Thymus (tissue), 11 donors: ENCODE measurements at regions not wholly inside any gene's neighbourhood (a gene's known extent, or its start where the extent isn't known, plus 50 kb on each side); places are given as distances from the start of the nearest gene placed in this dataset.

Experiments
- DNase-seq, 9 donors: peaks; one replicate each; pipeline ENCODE4 v3.0.0-alpha.2; 2013; ENCODE audit warnings: low spot score in 9 of 9, low read depth in 6 of 9, missing footprints in 1 of 9
- H3K27ac ChIP-seq, 2 donors: one replicate each; pipeline ENCODE4 v1.5.1; 2013; ENCODE audit warnings: control low read depth in 1 of 2, low read depth in 1 of 2, low read length in 1 of 2, mild to moderate bottlenecking in 1 of 2, moderate library complexity in 1 of 2
- H3K27me3 ChIP-seq, 2 donors: one replicate each; pipeline ENCODE4 v1.5.1; 2013; ENCODE audit warnings: low read length in 1 of 2; ENCODE audit not compliant: control insufficient read depth in 2 of 2, insufficient read depth in 1 of 2
- H3K36me3 ChIP-seq, 2 donors: one replicate each; pipeline ENCODE4 v1.5.1; 2013; ENCODE audit warnings: low read length in 1 of 2, mild to moderate bottlenecking in 1 of 2, moderate library complexity in 1 of 2; ENCODE audit not compliant: control insufficient read depth in 2 of 2, insufficient read depth in 2 of 2
- H3K4me1 ChIP-seq, 2 donors: one replicate each; pipeline ENCODE4 v1.5.1; 2013; ENCODE audit warnings: low read length in 2 of 2; ENCODE audit not compliant: control insufficient read depth in 2 of 2, insufficient read depth in 2 of 2
- H3K4me3 ChIP-seq, 2 donors: one replicate each; pipeline ENCODE4 v1.5.1; 2013; ENCODE audit warnings: low read length in 2 of 2, control low read depth in 1 of 2, mild to moderate bottlenecking in 1 of 2
- H3K9me3 ChIP-seq, 2 donors: one replicate each; pipeline ENCODE4 v1.5.1; 2013; ENCODE audit warnings: low read length in 1 of 2, mild to moderate bottlenecking in 1 of 2; ENCODE audit not compliant: control insufficient read depth in 2 of 2, insufficient read depth in 1 of 2
- WGBS: extraction: QIAGEN DNeasy Blood & Tissue Kit; methylation state at CpG from one replicate; pipeline ENCODE4 v1.1.7; 2013; 5-methylcytosine and 5-hydroxymethylcytosine counted together
- donor health status: healthy.

DNA sequence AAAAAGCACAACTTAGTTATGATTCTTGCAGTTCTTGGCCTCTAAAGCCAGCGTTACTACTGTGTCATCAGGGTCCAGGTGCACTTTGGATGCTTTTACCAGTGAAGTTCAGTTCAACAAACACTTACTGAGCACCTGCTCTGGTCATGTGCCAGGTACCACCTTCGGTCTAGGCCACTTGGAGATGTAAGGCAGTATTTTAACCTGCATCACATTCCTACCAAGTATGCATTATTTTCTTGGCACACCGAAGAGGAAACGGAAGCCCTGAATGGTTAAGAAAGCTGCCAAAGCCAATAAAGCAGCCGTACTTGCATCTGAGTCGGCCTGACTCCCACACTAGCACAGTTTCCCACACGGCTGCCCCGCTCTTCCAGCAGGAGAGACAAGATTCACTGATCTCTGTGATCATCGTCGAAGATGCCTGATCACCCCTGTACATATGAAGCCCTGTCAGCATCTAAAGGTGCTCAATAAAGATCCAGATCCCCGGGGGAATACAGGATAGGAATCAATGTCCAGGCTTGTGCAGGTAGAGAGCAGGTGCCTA, 427.1 kb downstream of the EIPR1 start:
- H3K27me3 ChIP-seq: peaks cover 0 to 2% of the 10 kb centered on the region in 2 donors
- no peak for DNase-seq
- H3K4me3 ChIP-seq: no peak overlapping the region
- H3K36me3 ChIP-seq: no peaks in the 10 kb centered on the region
- no peaks in the 10 kb centered on the region for H3K9me3 ChIP-seq
- H3K27ac ChIP-seq: no peak overlapping the region
- WGBS: 86% methylated on average over 11 of the region's 11 CpGs
- no peaks in the 10 kb centered on the region for H3K4me1 ChIP-seq

- Histone ChIP-seq H3K36me3 (no peaks in the 10 kb centered on the region), H3K4me3 (no peak overlapping the region), H3K4me1 (no peaks in the 10 kb centered on the region), H3K27ac (no peak overlapping the region), H3K27me3 (peaks cover 0 to 2% of the 10 kb centered on the region in 2 donors), H3K9me3 (no peaks in the 10 kb centered on the region)
- no peak for DNase-seq
These were observed 430.2 kb downstream of the EIPR1 start for GRCh38 chr2:2947406-2947805.

DNA sequence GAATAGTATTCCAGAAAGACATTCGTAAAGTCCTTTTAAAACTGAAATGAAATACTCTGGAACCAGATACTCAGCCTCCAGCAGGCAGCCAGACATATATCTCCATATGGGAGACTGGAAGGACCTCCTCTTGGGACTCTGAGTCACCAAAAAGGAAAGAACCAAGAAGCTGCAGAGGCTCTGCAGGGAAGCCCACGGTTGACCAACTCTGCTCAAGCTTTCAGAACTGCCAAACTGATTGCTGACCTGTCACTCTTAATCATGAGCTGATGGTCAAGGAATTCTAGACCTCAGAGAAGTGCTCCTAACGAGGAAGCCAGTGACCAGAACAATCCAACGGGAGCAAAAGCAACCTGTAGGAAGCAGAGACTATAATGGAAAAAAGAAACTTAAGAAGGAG, 434.7 kb downstream of the EIPR1 start:
- no peaks in the 10 kb centered on the region for H3K36me3 ChIP-seq
- 81% methylated on average over 4 of the region's 4 CpGs for WGBS
- H3K27me3 ChIP-seq: no peaks in the 10 kb centered on the region
- no peaks in the 10 kb centered on the region for H3K4me1 ChIP-seq
- no peak overlapping the region for H3K27ac ChIP-seq
- peaks cover 0 to 14% of the 10 kb centered on the region in 2 donors for H3K9me3 ChIP-seq
- no peak for DNase-seq
- no peak overlapping the region for H3K4me3 ChIP-seq

GRCh38 chr2:2942225-2942624, 435.4 kb downstream of the EIPR1 start:
- H3K27ac ChIP-seq: no peak overlapping the region
- H3K9me3 ChIP-seq: peaks cover 0 to 18% of the 10 kb centered on the region in 2 donors
- no peaks in the 10 kb centered on the region for H3K27me3 ChIP-seq
- WGBS: 85% methylated on average over 5 of the region's 5 CpGs
- H3K4me1 ChIP-seq: no peaks in the 10 kb centered on the region
- DNase-seq: no peak
- H3K36me3 ChIP-seq: no peaks in the 10 kb centered on the region
- H3K4me3 ChIP-seq: no peak overlapping the region

DNA sequence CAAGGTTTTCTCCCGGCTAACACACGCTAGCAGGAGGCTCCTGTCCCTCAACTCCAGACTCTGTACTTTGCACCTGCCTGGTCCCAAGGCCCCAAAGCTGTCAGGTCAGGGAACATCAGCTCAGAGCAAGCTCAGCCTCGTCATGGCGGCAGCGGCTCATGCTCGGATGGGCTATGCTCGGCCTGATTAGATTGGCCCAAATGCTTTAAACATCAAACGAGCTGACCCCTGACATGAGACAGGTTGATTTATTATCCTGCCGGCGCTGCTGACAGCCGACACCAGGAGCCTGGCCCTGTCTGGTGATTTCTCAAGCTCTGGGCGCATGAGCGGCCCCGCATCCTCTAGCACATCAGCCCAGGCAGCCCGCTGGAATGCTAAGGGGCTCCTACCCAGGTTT, 436.4 kb downstream of the EIPR1 start:
- no peak overlapping the region for H3K4me3 ChIP-seq
- H3K36me3 ChIP-seq: no peaks in the 10 kb centered on the region
- 71% methylated on average over 15 of the region's 15 CpGs for WGBS
- H3K9me3 ChIP-seq: peaks cover 0 to 27% of the 10 kb centered on the region in 2 donors
- DNase-seq: no peak
- H3K4me1 ChIP-seq: no peaks in the 10 kb centered on the region
- H3K27me3 ChIP-seq: no peaks in the 10 kb centered on the region
- no peak overlapping the region for H3K27ac ChIP-seq

- Histone ChIP-seq H3K4me3 (no peak overlapping the region), H3K36me3 (no peaks in the 10 kb centered on the region), H3K4me1 (no peaks in the 10 kb centered on the region), H3K9me3 (peaks cover 0 to 32% of the 10 kb centered on the region in 2 donors), H3K27me3 (no peaks in the 10 kb centered on the region), H3K27ac (no peak overlapping the region)
- no peak for DNase-seq
- 93% methylated on average over 9 of the region's 9 CpGs for WGBS
These were observed 436.9 kb downstream of the EIPR1 start for GRCh38 chr2:2940702-2941101.

- no peak for DNase-seq
These were observed 437.6 kb downstream of the EIPR1 start for GRCh38 chr2:2940061-2940460.

GRCh38 chr2:2939078-2939795, 438.4 kb downstream of the EIPR1 start:
- Histone ChIP-seq H3K27me3 (no peaks in the 10 kb centered on the region), H3K4me3 (no peak overlapping the region), H3K27ac (no peak overlapping the region), H3K4me1 (no peaks in the 10 kb centered on the region), H3K9me3 (peaks cover 0 to 33% of the 10 kb centered on the region in 2 donors), H3K36me3 (no peaks in the 10 kb centered on the region)
- 89% methylated on average over 13 of the region's 13 CpGs for WGBS
- no peak for DNase-seq

More at GRCh38 chr2:2940061-2940460, 437.6 kb downstream of the EIPR1 start:
- Histone ChIP-seq H3K4me3 (no peak overlapping the region), H3K9me3 (peaks cover 0 to 33% of the 10 kb centered on the region in 2 donors), H3K27ac (no peak overlapping the region), H3K4me1 (no peaks in the 10 kb centered on the region), H3K36me3 (no peaks in the 10 kb centered on the region), H3K27me3 (no peaks in the 10 kb centered on the region)
- 96% methylated on average over 10 of the region's 10 CpGs for WGBS

DNA sequence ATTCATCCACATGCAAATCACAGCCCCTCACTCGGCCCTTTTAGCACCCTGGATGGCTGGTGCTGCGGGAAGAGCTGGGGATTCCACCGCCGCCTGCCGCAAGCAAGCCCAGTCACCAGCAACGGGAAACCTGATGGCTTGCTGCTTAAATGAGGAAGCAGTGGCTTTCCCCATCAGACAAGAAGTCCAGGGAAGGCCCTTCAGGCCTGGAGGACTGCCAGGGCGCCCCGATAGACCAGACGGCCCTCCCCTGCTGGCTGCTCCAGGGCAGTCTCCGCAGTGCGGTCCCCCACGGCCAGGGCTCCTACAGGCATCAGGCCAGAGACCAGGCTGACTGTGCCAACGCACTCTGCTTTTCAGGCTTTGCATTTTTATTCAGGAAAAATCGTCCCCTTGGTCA, 439.1 kb downstream of the EIPR1 start:
- DNase-seq: no peak
- Histone ChIP-seq H3K4me1 (no peaks in the 10 kb centered on the region), H3K36me3 (no peaks in the 10 kb centered on the region), H3K4me3 (no peak overlapping the region), H3K9me3 (peaks cover 0 to 33% of the 10 kb centered on the region in 2 donors), H3K27ac (no peak overlapping the region), H3K27me3 (no peaks in the 10 kb centered on the region)
- 53% methylated on average over 14 of the region's 14 CpGs for WGBS
